GM12878 (cell line): ENCODE measurements at regions not wholly inside any gene's neighbourhood (a gene's known extent, or its start where the extent isn't known, plus 50 kb on each side); places are given as distances from the start of the nearest gene placed in this dataset.

ENCODE experiments used
- BMI1 ChIP-seq: fragments of 450-650 bp; IDR thresholded peaks from 2 replicates; pipeline ENCODE4 v1.6.1; 2016; ENCODE audit warnings: mild to moderate bottlenecking, moderate library complexity, borderline replicate concordance
- CEBPB ChIP-seq, 2 experiments: fragments of 150-350 bp in 1 of 2; IDR thresholded peaks; 2 replicates each; pipeline ENCODE4 v1.6.1; 2012 to 2014; ENCODE audit warnings: low read depth in 2 of 2, low read length in 2 of 2, borderline replicate concordance in 1 of 2, inconsistent platforms in 1 of 2
- MTA3 ChIP-seq: IDR thresholded peaks from 2 replicates; pipeline ENCODE4 v1.6.1; 2012; ENCODE audit warnings: low read length, inconsistent platforms, borderline replicate concordance
- POLR2AphosphoS5 ChIP-seq: IDR thresholded peaks from 2 replicates; pipeline ENCODE4 v1.6.1; 2011; ENCODE audit warnings: mild to moderate bottlenecking, low read length, inconsistent platforms
- RB1 ChIP-seq: fragments of 450-650 bp; formaldehyde crosslinking; IDR thresholded peaks from 2 replicates; pipeline ENCODE4 v1.6.1; 2017; ENCODE audit warnings: mild to moderate bottlenecking, borderline replicate concordance
- SIN3A ChIP-seq: IDR thresholded peaks from 2 replicates; pipeline ENCODE4 v1.6.1; 2012; ENCODE audit warnings: low read depth, low read length, improper control_type of control experiment
- SPI1 ChIP-seq: IDR thresholded peaks from 2 replicates; pipeline ENCODE4 v1.6.1; 2011; ENCODE audit warnings: low read depth, mild to moderate bottlenecking, low read length, moderate library complexity, borderline replicate concordance; ENCODE audit not compliant: insufficient read depth
- YY1 ChIP-seq: IDR thresholded peaks from 2 replicates; pipeline ENCODE4 v1.6.1; 2011; ENCODE audit warnings: low read depth, mild to moderate bottlenecking, low read length
- TF ChIP-seq, protein P1 (sequence below): fragments of 450-650 bp; formaldehyde crosslinking; IDR thresholded peaks from 2 replicates; pipeline ENCODE4 v1.4.0; 2022; ENCODE audit warnings: mild to moderate bottlenecking, moderate library complexity
- TF ChIP-seq, protein P2 (sequence below), 3 experiments: IDR thresholded peaks in 2 of 3; conservative IDR thresholded peaks in 1 of 3; 2 replicates each; pipeline ENCODE4 v1.5.1; 2011; ENCODE audit warnings: low read depth in 3 of 3, low read length in 3 of 3, mild to moderate bottlenecking in 3 of 3, control low read depth in 2 of 3, moderate library complexity in 2 of 3, inconsistent platforms in 1 of 3, mixed read lengths in 1 of 3; ENCODE audit not compliant: control insufficient read depth in 2 of 3, insufficient read depth in 1 of 3; ENCODE audit errors: extremely low read depth in 1 of 3
- TF ChIP-seq, protein P3 (sequence below): fragments of 450-650 bp; IDR thresholded peaks from 2 replicates; pipeline ENCODE4 v1.6.1; 2017; ENCODE audit warnings: mild to moderate bottlenecking

DNA sequence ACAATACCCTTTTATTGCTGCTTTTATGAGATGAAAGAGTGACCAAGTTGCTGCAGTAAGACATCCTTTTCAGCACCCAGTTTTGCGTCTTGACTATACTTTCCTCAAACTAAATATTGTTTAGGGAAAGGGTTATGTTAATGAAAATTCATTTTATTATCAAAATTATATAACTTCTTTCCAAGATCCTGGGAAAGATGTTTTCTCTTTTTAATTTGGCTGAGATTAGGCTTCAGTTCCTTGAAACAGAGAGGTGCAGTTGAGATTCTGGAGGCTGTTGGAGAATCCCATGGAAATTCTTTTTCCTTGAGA lies 91.6 kb upstream of the KCNA3 start:
- TF ChIP-seq YY1: no peak
- no peak for TF ChIP-seq SPI1
- TF ChIP-seq MTA3: no peak
- no peak for TF ChIP-seq BMI1
- TF ChIP-seq, protein P1, sequence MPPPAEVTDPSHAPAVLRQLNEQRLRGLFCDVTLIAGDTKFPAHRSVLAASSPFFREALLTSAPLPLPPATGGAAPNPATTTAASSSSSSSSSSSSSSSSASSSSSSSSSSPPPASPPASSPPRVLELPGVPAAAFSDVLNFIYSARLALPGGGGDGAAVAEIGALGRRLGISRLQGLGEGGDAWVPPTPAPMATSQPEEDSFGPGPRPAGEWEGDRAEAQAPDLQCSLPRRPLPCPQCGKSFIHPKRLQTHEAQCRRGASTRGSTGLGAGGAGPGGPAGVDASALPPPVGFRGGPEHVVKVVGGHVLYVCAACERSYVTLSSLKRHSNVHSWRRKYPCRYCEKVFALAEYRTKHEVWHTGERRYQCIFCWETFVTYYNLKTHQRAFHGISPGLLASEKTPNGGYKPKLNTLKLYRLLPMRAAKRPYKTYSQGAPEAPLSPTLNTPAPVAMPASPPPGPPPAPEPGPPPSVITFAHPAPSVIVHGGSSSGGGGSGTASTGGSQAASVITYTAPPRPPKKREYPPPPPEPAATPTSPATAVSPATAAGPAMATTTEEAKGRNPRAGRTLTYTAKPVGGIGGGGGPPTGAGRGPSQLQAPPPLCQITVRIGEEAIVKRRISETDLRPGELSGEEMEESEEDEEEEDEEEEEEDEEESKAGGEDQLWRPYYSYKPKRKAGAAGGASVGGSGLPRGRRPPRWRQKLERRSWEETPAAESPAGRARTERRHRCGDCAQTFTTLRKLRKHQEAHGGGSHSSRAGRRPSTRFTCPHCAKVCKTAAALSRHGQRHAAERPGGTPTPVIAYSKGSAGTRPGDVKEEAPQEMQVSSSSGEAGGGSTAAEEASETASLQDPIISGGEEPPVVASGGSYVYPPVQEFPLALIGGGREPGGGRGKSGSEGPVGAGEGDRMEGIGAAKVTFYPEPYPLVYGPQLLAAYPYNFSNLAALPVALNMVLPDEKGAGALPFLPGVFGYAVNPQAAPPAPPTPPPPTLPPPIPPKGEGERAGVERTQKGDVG (CRISPR knock-in tag): no peak
- TF ChIP-seq CEBPB (IDR thresholded peaks at IDR 0.05; ENCODE audit: borderline replicate concordance in 1 of 2, low read depth in 2 of 2, low read length in 2 of 2): no peak
- TF ChIP-seq POLR2AphosphoS5: no peak
- TF ChIP-seq, protein P2, sequence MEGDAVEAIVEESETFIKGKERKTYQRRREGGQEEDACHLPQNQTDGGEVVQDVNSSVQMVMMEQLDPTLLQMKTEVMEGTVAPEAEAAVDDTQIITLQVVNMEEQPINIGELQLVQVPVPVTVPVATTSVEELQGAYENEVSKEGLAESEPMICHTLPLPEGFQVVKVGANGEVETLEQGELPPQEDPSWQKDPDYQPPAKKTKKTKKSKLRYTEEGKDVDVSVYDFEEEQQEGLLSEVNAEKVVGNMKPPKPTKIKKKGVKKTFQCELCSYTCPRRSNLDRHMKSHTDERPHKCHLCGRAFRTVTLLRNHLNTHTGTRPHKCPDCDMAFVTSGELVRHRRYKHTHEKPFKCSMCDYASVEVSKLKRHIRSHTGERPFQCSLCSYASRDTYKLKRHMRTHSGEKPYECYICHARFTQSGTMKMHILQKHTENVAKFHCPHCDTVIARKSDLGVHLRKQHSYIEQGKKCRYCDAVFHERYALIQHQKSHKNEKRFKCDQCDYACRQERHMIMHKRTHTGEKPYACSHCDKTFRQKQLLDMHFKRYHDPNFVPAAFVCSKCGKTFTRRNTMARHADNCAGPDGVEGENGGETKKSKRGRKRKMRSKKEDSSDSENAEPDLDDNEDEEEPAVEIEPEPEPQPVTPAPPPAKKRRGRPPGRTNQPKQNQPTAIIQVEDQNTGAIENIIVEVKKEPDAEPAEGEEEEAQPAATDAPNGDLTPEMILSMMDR (IDR thresholded peaks at IDR 0.05 in 2 of 3, conservative IDR thresholded peaks at IDR 0.05 in 1 of 3; ENCODE audit: control insufficient read depth in 2 of 3, extremely low read depth in 1 of 3, insufficient read depth in 1 of 3, low read depth in 3 of 3, low read length in 3 of 3): no peak
- TF ChIP-seq, protein P3, sequence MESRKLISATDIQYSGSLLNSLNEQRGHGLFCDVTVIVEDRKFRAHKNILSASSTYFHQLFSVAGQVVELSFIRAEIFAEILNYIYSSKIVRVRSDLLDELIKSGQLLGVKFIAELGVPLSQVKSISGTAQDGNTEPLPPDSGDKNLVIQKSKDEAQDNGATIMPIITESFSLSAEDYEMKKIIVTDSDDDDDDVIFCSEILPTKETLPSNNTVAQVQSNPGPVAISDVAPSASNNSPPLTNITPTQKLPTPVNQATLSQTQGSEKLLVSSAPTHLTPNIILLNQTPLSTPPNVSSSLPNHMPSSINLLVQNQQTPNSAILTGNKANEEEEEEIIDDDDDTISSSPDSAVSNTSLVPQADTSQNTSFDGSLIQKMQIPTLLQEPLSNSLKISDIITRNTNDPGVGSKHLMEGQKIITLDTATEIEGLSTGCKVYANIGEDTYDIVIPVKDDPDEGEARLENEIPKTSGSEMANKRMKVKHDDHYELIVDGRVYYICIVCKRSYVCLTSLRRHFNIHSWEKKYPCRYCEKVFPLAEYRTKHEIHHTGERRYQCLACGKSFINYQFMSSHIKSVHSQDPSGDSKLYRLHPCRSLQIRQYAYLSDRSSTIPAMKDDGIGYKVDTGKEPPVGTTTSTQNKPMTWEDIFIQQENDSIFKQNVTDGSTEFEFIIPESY: no peak
- no peak for TF ChIP-seq RB1
- no peak for TF ChIP-seq SIN3A
